ENCODE measurements at regions not wholly inside any gene's neighbourhood (a gene's known extent, or its start where the extent isn't known, plus 50 kb on each side); places are given as distances from the start of the nearest gene placed in this dataset.

- Histone ChIP-seq H3K4me2 (ENCODE audit: low read length) (no peak overlapping the region), H3K4me3 (ENCODE audit: low read depth, low read length) (no peak overlapping the region), H2AFZ (no peak overlapping the region), H3K79me2 (no peaks in the 10 kb centered on the region), H3K27ac (no peak overlapping the region), H3K36me3 (ENCODE audit: control insufficient read depth, insufficient read depth, low read length) (no peaks in the 10 kb centered on the region), H3K9ac (no peak overlapping the region), H3K4me1 (no peaks in the 10 kb centered on the region), H3K9me3 (ENCODE audit: control insufficient read depth, low read length) (no peaks in the 10 kb centered on the region), H3K27me3 (ENCODE audit: control insufficient read depth, insufficient read depth, low read length) (no peaks in the 10 kb centered on the region)
- TF ChIP-seq, protein P1, sequence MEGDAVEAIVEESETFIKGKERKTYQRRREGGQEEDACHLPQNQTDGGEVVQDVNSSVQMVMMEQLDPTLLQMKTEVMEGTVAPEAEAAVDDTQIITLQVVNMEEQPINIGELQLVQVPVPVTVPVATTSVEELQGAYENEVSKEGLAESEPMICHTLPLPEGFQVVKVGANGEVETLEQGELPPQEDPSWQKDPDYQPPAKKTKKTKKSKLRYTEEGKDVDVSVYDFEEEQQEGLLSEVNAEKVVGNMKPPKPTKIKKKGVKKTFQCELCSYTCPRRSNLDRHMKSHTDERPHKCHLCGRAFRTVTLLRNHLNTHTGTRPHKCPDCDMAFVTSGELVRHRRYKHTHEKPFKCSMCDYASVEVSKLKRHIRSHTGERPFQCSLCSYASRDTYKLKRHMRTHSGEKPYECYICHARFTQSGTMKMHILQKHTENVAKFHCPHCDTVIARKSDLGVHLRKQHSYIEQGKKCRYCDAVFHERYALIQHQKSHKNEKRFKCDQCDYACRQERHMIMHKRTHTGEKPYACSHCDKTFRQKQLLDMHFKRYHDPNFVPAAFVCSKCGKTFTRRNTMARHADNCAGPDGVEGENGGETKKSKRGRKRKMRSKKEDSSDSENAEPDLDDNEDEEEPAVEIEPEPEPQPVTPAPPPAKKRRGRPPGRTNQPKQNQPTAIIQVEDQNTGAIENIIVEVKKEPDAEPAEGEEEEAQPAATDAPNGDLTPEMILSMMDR (IDR thresholded peaks at IDR 0.05), result no peak
Measured at GRCh38 chr5:5069851-5070250, 70.3 kb upstream of the ADAMTS16 start.

DNA sequence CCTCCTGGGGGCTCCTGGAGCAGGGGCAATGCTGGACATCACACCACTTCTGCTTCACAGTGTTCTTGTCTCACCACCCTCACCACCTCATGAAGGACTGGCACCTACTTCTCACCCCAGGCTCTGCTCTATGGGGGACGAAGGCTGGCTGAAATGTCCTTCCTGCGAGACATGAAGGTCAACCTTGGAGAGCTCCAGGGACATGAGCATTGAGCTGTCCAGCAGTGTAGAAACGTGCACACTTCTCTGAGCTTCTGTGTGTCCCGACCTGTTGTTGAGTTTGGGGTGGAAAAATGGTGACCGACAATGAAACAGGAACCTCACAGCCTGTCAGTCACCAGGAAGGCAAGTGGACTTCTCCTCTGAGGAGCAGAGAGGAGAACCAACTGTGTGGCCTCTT, 68.6 kb upstream of the ADAMTS16 start:
- H3K4me2 ChIP-seq (ENCODE audit: low read length), result no peak overlapping the region
- no peaks in the 10 kb centered on the region for H3K4me1 ChIP-seq
- H3K9ac ChIP-seq, result no peak overlapping the region
- no peaks in the 10 kb centered on the region for H3K9me3 ChIP-seq (ENCODE audit: control insufficient read depth, low read length)
- H3K27me3 ChIP-seq (ENCODE audit: control insufficient read depth, insufficient read depth, low read length), result no peaks in the 10 kb centered on the region
- H3K27ac ChIP-seq, result no peak overlapping the region
- TF ChIP-seq, protein P1 (IDR thresholded peaks at IDR 0.05), result no peak
- H3K4me3 ChIP-seq (ENCODE audit: low read depth, low read length), result no peak overlapping the region
- no peak overlapping the region for H2AFZ ChIP-seq
- H3K36me3 ChIP-seq (ENCODE audit: control insufficient read depth, insufficient read depth, low read length), result no peaks in the 10 kb centered on the region
- H3K79me2 ChIP-seq, result no peaks in the 10 kb centered on the region

GRCh38 chr5:5077236-5077635, 62.9 kb upstream of the ADAMTS16 start:
- no peaks in the 10 kb centered on the region for H3K27me3 ChIP-seq (ENCODE audit: control insufficient read depth, insufficient read depth, low read length)
- H2AFZ ChIP-seq, result no peak overlapping the region
- H3K36me3 ChIP-seq (ENCODE audit: control insufficient read depth, insufficient read depth, low read length), result no peaks in the 10 kb centered on the region
- H3K4me3 ChIP-seq (ENCODE audit: low read depth, low read length), result no peak overlapping the region
- H3K79me2 ChIP-seq, result no peaks in the 10 kb centered on the region
- TF ChIP-seq, protein P1 (IDR thresholded peaks at IDR 0.05), result no peak
- H3K9ac ChIP-seq, result no peak overlapping the region
- H3K4me2 ChIP-seq (ENCODE audit: low read length), result no peak overlapping the region
- no peaks in the 10 kb centered on the region for H3K4me1 ChIP-seq
- no peak overlapping the region for H3K27ac ChIP-seq
- no peaks in the 10 kb centered on the region for H3K9me3 ChIP-seq (ENCODE audit: control insufficient read depth, low read length)

DNA sequence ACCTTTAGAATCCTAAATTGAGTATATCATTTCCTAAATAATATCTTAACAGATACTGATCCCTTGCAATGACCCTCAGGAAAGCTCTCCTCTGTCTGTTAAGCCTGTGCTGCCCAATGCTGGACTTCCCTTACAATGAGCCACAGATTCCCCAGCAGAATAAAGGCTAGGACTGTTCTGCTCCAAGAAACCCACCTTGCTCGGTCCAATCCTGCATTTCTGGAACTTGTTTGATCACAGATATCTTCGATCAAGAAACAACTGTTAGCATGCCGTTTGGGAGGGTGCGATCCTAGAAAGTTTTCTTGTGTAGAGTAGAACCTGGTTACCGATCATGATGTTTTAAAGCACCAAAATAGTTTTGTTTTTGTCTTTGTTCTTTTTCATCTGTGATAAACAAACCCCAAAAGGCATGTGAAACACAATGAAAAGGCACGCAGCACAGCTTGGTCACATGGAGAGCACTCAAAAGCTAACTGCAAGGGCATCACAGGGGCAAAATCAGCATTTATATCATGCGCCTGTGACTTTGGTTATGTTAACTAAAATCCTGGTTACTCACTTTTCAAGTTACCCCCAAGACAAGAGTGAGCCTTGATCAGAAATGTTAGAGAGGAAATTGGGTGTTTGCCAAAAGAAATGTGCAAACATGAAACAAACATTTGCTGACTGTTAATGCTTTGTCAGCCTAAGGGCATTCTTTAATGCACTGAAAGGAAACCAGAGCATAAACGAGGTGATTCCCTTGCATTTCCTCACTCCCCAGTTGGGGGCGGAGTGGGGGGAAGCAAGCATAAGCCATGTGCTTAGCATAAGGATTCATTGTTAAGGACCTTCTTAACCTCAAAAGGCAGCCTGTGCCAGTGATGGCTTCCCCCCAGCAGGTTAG, 61.9 kb upstream of the ADAMTS16 start:
- H3K27ac ChIP-seq, result no peak overlapping the region
- TF ChIP-seq, protein P1 (IDR thresholded peaks at IDR 0.05), result no peak
- H3K27me3 ChIP-seq (ENCODE audit: control insufficient read depth, insufficient read depth, low read length), result no peaks in the 10 kb centered on the region
- no peaks in the 10 kb centered on the region for H3K79me2 ChIP-seq
- no peak overlapping the region for H3K4me2 ChIP-seq (ENCODE audit: low read length)
- H3K36me3 ChIP-seq (ENCODE audit: control insufficient read depth, insufficient read depth, low read length), result no peaks in the 10 kb centered on the region
- no peaks in the 10 kb centered on the region for H3K9me3 ChIP-seq (ENCODE audit: control insufficient read depth, low read length)
- no peak overlapping the region for H3K4me3 ChIP-seq (ENCODE audit: low read depth, low read length)
- H3K4me1 ChIP-seq, result no peaks in the 10 kb centered on the region
- H2AFZ ChIP-seq, result no peak overlapping the region
- H3K9ac ChIP-seq, result no peak overlapping the region

GRCh38 chr5:5079876-5080275, 60.3 kb upstream of the ADAMTS16 start:
- TF ChIP-seq, protein P1 (IDR thresholded peaks at IDR 0.05), result no peak

More at GRCh38 chr5:5079876-5080275, 60.3 kb upstream of the ADAMTS16 start:
- Histone ChIP-seq H3K4me3 (ENCODE audit: low read depth, low read length) (no peak overlapping the region), H3K4me1 (no peaks in the 10 kb centered on the region), H3K36me3 (ENCODE audit: control insufficient read depth, insufficient read depth, low read length) (no peaks in the 10 kb centered on the region), H3K9ac (no peak overlapping the region), H3K27me3 (ENCODE audit: control insufficient read depth, insufficient read depth, low read length) (no peaks in the 10 kb centered on the region), H2AFZ (no peak overlapping the region), H3K79me2 (no peaks in the 10 kb centered on the region), H3K4me2 (ENCODE audit: low read length) (no peak overlapping the region), H3K9me3 (ENCODE audit: control insufficient read depth, low read length) (no peaks in the 10 kb centered on the region), H3K27ac (no peak overlapping the region)
